ENCODE measurements at regions not wholly inside any gene's neighbourhood (a gene's known extent, or its start where the extent isn't known, plus 50 kb on each side); places are given as distances from the start of the nearest gene placed in this dataset.

- H3K4me3 ChIP-seq (ENCODE audit: low read depth, low read length): no peak overlapping the region
- no peak for DNase-seq (ENCODE audit: low read depth)
- TF ChIP-seq CTCF (conservative IDR thresholded peaks at IDR 0.05; ENCODE audit: low read depth, low read length): no peak
Observed at GRCh38 chr1:172944931-172945330, 105.8 kb downstream of the TNFSF18 start.

GRCh38 chr1:172946814-172947507 is 103.8 kb downstream of the TNFSF18 start:
- no peak overlapping the region for H3K4me3 ChIP-seq (ENCODE audit: low read depth, low read length)
- no peak for TF ChIP-seq CTCF (conservative IDR thresholded peaks at IDR 0.05; ENCODE audit: low read depth, low read length)
- DNase-seq (ENCODE audit: low read depth): no peak

GRCh38 chr1:172948457-172948856 is 102.3 kb downstream of the TNFSF18 start:
- DNase-seq (ENCODE audit: low read depth): no peak
- H3K4me3 ChIP-seq (ENCODE audit: low read depth, low read length): no peak overlapping the region
- TF ChIP-seq CTCF (conservative IDR thresholded peaks at IDR 0.05; ENCODE audit: low read depth, low read length): no peak

GRCh38 chr1:172949096-172949495 is 101.6 kb downstream of the TNFSF18 start:
- no peak overlapping the region for H3K4me3 ChIP-seq (ENCODE audit: low read depth, low read length)
- DNase-seq (ENCODE audit: low read depth): no peak
- TF ChIP-seq CTCF (conservative IDR thresholded peaks at IDR 0.05; ENCODE audit: low read depth, low read length): no peak

GRCh38 chr1:172950528-172950927 is 100.2 kb downstream of the TNFSF18 start:
- DNase-seq (ENCODE audit: low read depth): no peak
- TF ChIP-seq CTCF (conservative IDR thresholded peaks at IDR 0.05; ENCODE audit: low read depth, low read length): no peak
- no peak overlapping the region for H3K4me3 ChIP-seq (ENCODE audit: low read depth, low read length)

- DNase-seq (ENCODE audit: low read depth): no peak
- H3K4me3 ChIP-seq (ENCODE audit: low read depth, low read length): no peak overlapping the region
Observed at GRCh38 chr1:172951730-172952365, 98.9 kb downstream of the TNFSF18 start.

More at GRCh38 chr1:172951730-172952365, 98.9 kb downstream of the TNFSF18 start:
- no peak for TF ChIP-seq CTCF (conservative IDR thresholded peaks at IDR 0.05; ENCODE audit: low read depth, low read length)
